Upper lobe of left lung (tissue), 4 donors: ENCODE measurements at regions not wholly inside any gene's neighbourhood (a gene's known extent, or its start where the extent isn't known, plus 50 kb on each side); places are given as distances from the start of the nearest gene placed in this dataset.

Experiments
- POLR2A ChIP-seq, 4 donors: fragments of 450-650 bp; IDR thresholded peaks; one replicate each; pipeline ENCODE4 v1.5.1; 2016 to 2017; ENCODE audit warnings: antibody characterized with exemption in 4 of 4, mild to moderate bottlenecking in 2 of 4
- POLR2AphosphoS5 ChIP-seq, 2 donors: sonication (generic); formaldehyde crosslinking; IDR thresholded peaks; one replicate each; pipeline ENCODE4 v1.5.1; 2017; ENCODE audit warnings: antibody characterized with exemption in 2 of 2
- TF ChIP-seq, protein P1 (sequence below), 6 experiments: fragments of 450-650 bp in 4 of 6; fragments of 200-600 bp in 2 of 6; sonication (generic) in 2 of 6; IDR thresholded peaks; one replicate each; pipeline ENCODE4 v1.5.1; 2016 to 2019; ENCODE audit warnings: antibody characterized with exemption in 6 of 6

DNA sequence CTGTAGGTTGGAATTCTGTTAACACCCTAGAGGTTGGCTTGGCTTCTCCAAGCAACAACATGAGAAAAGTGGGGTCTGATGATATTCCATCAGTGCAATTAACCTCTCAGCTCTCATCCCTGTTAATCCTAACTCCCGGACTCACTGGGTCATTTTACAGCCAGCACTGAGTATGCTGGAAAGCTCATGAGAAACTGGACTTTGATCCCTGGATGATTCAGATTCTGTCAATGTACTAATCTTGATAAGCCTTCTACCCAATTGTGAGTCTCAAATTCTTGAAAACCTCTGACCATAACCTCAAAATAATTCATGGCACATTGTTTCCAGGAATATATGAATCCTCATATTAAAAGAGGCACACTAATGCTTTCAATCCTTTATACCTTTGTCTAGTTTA, 244.3 kb upstream of the DCAF8L1 start:
- TF ChIP-seq, protein P1, sequence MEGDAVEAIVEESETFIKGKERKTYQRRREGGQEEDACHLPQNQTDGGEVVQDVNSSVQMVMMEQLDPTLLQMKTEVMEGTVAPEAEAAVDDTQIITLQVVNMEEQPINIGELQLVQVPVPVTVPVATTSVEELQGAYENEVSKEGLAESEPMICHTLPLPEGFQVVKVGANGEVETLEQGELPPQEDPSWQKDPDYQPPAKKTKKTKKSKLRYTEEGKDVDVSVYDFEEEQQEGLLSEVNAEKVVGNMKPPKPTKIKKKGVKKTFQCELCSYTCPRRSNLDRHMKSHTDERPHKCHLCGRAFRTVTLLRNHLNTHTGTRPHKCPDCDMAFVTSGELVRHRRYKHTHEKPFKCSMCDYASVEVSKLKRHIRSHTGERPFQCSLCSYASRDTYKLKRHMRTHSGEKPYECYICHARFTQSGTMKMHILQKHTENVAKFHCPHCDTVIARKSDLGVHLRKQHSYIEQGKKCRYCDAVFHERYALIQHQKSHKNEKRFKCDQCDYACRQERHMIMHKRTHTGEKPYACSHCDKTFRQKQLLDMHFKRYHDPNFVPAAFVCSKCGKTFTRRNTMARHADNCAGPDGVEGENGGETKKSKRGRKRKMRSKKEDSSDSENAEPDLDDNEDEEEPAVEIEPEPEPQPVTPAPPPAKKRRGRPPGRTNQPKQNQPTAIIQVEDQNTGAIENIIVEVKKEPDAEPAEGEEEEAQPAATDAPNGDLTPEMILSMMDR (IDR thresholded peaks at IDR 0.05) = no peak
- TF ChIP-seq POLR2A (IDR thresholded peaks at IDR 0.05) (no peak), POLR2AphosphoS5 (IDR thresholded peaks at IDR 0.05) (no peak)
